ENCODE measurements at regions not wholly inside any gene's neighbourhood (a gene's known extent, or its start where the extent isn't known, plus 50 kb on each side); places are given as distances from the start of the nearest gene placed in this dataset.

DNA sequence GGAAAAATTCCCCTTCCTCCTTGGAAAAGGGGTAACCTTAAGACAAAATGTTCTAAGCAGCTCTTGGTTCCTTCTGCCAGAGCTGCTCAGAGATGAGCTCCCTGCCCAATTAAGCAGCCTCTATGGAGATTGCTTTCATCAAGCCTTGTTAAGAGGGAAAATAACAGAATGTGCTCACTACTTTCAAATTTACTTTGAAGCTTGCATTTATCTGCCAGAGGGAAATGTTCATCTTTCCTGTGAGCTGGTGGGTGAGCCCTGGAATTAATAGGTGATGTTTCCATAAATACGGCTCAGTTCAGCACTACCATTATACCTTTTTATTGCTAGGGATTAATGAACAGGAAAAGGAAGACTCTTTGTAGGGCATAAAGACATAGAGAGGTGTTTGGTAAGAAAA is 549.0 kb downstream of the REEP3 start:
- no peaks in the 10 kb centered on the region for H3K36me3 ChIP-seq (ENCODE audit: control insufficient read depth, insufficient read depth, low read length)
- TF ChIP-seq, protein P1, sequence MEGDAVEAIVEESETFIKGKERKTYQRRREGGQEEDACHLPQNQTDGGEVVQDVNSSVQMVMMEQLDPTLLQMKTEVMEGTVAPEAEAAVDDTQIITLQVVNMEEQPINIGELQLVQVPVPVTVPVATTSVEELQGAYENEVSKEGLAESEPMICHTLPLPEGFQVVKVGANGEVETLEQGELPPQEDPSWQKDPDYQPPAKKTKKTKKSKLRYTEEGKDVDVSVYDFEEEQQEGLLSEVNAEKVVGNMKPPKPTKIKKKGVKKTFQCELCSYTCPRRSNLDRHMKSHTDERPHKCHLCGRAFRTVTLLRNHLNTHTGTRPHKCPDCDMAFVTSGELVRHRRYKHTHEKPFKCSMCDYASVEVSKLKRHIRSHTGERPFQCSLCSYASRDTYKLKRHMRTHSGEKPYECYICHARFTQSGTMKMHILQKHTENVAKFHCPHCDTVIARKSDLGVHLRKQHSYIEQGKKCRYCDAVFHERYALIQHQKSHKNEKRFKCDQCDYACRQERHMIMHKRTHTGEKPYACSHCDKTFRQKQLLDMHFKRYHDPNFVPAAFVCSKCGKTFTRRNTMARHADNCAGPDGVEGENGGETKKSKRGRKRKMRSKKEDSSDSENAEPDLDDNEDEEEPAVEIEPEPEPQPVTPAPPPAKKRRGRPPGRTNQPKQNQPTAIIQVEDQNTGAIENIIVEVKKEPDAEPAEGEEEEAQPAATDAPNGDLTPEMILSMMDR (IDR thresholded peaks at IDR 0.05; ENCODE audit: insufficient read depth, low read length, poor library complexity, severe bottlenecking): no peak
- H3K4me3 ChIP-seq (ENCODE audit: low read depth, low read length): no peak overlapping the region
- no peak for DNase-seq (ENCODE audit: low read depth)
- no peaks in the 10 kb centered on the region for H3K27me3 ChIP-seq (ENCODE audit: control insufficient read depth, insufficient read depth, low read length)

DNA sequence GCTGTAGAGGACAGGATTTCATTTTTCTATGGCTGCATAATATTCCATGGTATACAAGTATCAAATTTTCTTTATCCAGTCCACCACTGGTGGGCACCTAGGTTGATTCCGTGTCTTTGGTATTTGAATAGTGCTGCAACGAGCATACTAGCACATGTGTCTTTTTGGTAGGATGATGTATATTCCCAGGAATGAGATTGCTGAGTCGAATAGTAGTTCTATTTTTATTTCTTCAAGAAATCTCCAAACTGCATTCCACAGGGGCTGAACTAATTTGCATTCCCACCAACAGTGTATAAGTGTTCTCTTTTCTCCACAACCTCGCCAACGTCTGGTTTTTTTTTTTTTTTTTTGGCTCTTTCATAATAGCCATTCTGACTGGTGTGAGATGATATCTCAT is 550.0 kb downstream of the REEP3 start:
- TF ChIP-seq, protein P1 (IDR thresholded peaks at IDR 0.05; ENCODE audit: insufficient read depth, low read length, poor library complexity, severe bottlenecking): no peak
- DNase-seq (ENCODE audit: low read depth): no peak
- H3K4me3 ChIP-seq (ENCODE audit: low read depth, low read length): no peak overlapping the region
- H3K27me3 ChIP-seq (ENCODE audit: control insufficient read depth, insufficient read depth, low read length): no peaks in the 10 kb centered on the region
- no peaks in the 10 kb centered on the region for H3K36me3 ChIP-seq (ENCODE audit: control insufficient read depth, insufficient read depth, low read length)

DNA sequence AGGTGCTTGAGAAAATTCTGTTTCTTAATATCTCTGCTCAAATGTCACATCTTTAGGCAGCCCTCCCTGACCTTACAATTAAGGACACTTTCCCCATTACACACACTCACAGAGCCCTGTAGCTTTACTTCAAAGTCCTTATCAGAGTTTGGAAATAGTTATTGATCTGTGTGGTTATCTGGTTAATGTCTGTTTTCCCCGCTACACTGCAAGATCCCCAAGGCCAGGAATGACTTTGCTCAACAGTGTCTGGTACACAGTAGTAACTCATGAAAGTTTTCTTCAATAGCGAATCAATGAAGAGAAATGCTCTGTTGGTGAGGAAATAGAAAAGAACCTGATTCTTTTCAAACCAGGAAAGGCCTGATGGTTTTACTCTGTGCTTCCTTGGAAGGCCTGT is 554.4 kb downstream of the REEP3 start:
- H3K4me3 ChIP-seq (ENCODE audit: low read depth, low read length): no peak overlapping the region
- H3K36me3 ChIP-seq (ENCODE audit: control insufficient read depth, insufficient read depth, low read length): no peaks in the 10 kb centered on the region
- no peaks in the 10 kb centered on the region for H3K27me3 ChIP-seq (ENCODE audit: control insufficient read depth, insufficient read depth, low read length)
- TF ChIP-seq, protein P1 (IDR thresholded peaks at IDR 0.05; ENCODE audit: insufficient read depth, low read length, poor library complexity, severe bottlenecking): no peak
- DNase-seq (ENCODE audit: low read depth): no peak

DNA sequence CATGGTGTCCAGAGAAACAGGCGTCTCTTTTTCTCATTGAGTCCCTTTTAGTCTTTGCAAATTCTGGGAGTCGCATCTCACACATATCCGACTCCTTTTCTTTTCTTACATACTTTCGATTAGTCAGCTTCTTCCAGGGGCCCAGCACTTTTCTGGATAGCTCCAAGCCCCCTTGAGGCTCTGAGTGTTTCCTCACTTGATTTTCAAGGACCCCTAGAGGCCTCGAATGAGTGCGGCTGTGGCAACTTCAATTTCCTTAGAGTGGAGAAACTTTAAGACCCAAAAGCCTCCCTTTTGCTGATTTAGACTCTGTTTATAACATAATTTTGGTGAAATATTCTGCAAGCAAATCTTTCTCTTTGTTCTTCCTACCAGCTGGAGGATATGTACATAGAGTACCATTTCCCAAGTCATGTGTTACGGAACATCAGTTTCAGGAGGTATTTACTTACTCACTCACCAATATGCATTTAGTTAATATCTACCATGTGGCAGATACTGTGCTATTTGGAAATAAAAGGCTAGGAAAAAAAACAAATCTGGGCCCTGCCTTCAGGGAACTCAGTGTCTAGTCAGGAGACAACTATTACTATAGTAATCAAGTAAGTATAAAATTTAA is 555.2 kb downstream of the REEP3 start:
- no peak overlapping the region for H3K4me3 ChIP-seq (ENCODE audit: low read depth, low read length)
- no peak for DNase-seq (ENCODE audit: low read depth)
- TF ChIP-seq, protein P1 (IDR thresholded peaks at IDR 0.05; ENCODE audit: insufficient read depth, low read length, poor library complexity, severe bottlenecking): no peak
- H3K27me3 ChIP-seq (ENCODE audit: control insufficient read depth, insufficient read depth, low read length): no peaks in the 10 kb centered on the region
- no peaks in the 10 kb centered on the region for H3K36me3 ChIP-seq (ENCODE audit: control insufficient read depth, insufficient read depth, low read length)

DNA sequence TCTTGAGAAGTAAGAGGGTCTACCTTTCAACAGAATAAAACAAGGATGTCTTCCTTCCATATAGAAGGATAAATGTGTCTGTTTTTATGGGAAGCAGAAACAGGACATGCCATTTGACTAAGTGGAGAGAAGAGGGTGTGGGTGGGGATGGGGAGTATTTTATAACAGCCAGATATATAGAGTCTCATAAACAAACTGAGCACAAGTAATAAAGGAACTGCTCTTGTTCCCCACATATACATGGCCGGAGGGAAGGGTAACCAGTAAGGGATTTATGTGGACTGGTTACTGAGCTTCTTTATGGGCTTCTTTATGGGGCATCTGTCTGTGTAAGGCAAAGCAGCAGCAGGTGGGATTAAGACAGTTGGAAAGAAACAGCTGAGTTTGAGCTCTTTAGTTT is 558.1 kb downstream of the REEP3 start:
- H3K27me3 ChIP-seq (ENCODE audit: control insufficient read depth, insufficient read depth, low read length): no peaks in the 10 kb centered on the region
- no peaks in the 10 kb centered on the region for H3K36me3 ChIP-seq (ENCODE audit: control insufficient read depth, insufficient read depth, low read length)
- TF ChIP-seq, protein P1 (IDR thresholded peaks at IDR 0.05; ENCODE audit: insufficient read depth, low read length, poor library complexity, severe bottlenecking): no peak
- no peak for DNase-seq (ENCODE audit: low read depth)
- H3K4me3 ChIP-seq (ENCODE audit: low read depth, low read length): no peak overlapping the region

DNA sequence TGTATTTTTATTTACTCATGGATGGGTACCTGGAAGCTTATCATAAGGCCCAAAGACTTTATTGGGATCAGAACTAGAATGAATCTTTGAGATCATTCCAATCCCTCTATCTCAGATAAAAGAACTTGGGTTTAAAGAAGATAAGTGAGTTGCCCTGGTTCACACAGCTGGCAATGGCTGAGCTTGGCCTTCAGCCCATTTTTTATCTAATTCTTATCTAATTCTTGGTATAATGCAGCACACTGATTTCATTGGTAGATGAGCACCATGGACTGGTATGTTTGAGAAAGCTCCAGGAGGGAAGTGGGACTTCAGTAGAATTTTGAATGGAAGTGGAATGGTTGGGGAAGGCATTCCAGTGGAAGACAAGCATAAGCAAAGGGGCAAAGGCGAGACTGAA is 558.9 kb downstream of the REEP3 start:
- H3K4me3 ChIP-seq (ENCODE audit: low read depth, low read length): no peak overlapping the region
- TF ChIP-seq, protein P1 (IDR thresholded peaks at IDR 0.05; ENCODE audit: insufficient read depth, low read length, poor library complexity, severe bottlenecking): no peak
- DNase-seq (ENCODE audit: low read depth): no peak
- no peaks in the 10 kb centered on the region for H3K36me3 ChIP-seq (ENCODE audit: control insufficient read depth, insufficient read depth, low read length)
- no peaks in the 10 kb centered on the region for H3K27me3 ChIP-seq (ENCODE audit: control insufficient read depth, insufficient read depth, low read length)

Data from kidney epithelial cell (primary cell).